NCI-H1694 treated with DMSO at 0.1 percent for 48 hours (cell line): ENCODE measurements at regions not wholly inside any gene's neighbourhood (a gene's known extent, or its start where the extent isn't known, plus 50 kb on each side); places are given as distances from the start of the nearest gene placed in this dataset.
A peak's percentile ranks its signal among the peaks of the same experiment; 100 is the strongest.

ENCODE experiments used
- DNase-seq: peaks from one replicate; lab custom pipeline; 2025; lab: John Stamatoyannopoulos, UW

DNA sequence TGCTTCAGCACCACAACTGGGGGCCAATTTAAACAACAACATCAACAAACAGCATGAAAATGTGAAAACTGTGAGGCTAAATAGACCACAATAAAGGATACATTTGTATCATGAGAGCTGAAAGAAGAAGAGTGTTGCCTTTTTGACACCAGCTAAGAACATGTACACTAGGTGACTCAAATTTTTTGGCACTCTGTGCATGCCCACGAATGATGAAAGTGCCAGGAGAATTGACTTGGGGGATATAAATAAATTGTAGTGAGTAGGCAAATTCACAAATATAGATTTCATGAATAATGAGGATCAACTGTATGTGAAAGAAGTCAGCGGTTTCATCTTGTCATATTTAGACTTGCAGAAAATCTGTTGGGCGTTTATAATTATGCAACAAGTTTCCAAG lies 1388.0 kb upstream of the LRRTM1 start:
- no peak for DNase-seq

DNA sequence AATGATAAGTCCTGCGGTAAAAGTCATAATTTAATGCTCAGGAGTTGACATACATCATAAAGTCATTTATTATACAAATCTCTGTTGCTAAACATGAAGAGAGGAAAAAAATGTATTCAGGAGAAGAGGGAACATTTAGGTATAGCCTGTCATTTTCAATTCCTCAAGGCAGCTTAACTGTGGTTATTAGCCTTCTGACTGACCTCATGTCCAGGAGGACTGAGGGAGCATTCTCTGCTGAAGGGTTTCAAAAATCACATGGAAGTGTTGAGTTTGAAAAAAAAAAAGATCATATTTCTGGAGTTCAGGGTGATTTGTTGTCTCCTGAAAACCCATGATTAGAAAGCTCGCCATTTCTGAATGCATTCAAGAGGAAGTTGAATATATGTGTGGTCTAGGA lies 1371.1 kb upstream of the LRRTM1 start:
- no peak for DNase-seq

DNA sequence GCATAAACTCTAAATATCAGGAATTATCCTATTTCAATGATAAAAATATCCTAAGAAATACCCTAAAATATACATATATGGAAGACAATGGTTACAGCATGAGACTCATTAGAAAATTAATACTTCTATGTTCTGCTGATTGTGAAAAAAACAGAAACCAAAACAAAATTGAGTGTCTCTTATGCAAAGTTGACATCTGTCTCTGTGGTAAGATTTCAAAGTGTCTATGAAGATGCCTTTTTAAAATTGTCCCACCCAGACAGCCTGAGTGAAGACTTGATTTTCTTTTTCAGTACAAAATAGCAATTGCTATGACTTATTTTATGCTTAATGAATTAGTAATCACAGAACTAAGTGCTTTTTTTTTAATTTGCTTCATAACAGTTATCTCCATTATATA lies 1368.4 kb upstream of the LRRTM1 start:
- no peak for DNase-seq

DNA sequence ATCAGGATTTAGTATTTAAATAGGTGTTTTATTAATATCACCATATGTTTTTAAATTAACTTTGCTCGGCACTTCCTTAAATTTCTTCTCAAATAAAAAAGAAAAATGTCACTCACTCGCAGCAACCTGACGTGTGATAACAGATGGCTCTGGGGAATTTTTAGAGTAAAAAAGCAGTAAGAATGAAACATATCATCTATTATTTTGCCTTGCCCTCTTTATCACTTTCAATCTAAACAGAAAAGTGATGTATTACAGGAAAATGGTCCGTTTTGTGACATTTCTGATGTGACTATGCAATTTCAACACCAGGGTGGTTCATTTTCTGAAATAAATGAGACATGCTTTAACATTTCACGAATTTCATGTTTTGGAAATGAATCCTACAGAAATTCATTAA lies 1368.0 kb upstream of the LRRTM1 start:
- no peak for DNase-seq

DNA sequence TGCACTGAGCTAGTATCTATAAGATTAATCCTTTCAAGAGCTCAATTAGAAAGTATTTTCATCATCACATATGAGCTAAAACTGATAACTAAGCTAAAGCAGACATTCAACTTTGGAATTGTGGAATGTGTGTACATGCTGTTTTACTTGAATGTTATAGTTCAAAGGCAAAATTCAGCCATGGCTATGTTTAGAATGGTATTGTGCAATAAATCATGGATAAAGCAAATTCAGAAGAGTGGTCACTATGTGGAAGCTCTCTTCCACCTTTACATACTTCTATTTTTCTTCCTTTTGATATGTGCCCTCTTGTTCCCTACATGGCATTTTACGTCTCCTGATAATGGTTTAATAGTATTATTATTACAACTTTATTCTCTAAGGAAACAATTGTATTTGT lies 1366.3 kb upstream of the LRRTM1 start:
- DNase-seq = no peak

DNA sequence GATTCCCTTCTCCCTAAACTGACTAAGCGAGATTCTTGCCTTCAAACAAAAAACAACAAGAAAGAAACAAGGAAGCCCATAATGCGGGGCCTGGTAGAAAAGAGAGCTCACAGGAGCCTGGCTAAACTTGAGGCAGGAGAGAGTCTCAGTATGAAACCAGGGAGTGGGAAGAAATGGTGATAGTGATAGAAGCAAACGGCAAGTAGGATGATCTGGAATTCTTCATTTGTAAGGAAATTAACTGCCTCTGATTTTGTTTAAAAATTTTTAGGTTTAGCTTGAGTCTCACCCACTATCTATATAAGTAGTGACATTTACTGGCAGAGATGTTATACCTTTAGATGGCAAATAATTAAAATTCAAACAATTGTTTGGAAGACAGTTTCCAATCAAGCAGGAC lies 1356.5 kb upstream of the LRRTM1 start:
- no peak for DNase-seq

DNA sequence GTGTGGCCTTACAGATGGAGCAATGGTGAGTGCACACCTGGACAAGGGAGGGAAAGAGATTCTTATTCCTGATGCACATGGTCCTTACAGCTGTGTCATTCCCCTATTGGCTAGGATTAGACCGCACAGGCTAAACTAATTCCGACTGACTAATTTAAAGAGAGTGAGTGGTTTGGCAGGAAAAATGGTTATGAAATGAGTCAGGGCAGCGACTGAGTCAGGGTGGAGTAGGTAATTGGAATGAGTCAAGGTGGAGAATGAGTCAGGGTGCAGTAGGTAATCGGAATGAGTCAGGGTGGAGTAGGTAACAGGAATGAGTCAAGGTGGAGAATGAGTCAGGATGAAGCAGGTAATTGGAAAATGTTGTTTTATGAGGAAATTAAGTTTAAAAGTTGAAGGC lies 1353.7 kb upstream of the LRRTM1 start:
- DNase-seq = no peak

DNA sequence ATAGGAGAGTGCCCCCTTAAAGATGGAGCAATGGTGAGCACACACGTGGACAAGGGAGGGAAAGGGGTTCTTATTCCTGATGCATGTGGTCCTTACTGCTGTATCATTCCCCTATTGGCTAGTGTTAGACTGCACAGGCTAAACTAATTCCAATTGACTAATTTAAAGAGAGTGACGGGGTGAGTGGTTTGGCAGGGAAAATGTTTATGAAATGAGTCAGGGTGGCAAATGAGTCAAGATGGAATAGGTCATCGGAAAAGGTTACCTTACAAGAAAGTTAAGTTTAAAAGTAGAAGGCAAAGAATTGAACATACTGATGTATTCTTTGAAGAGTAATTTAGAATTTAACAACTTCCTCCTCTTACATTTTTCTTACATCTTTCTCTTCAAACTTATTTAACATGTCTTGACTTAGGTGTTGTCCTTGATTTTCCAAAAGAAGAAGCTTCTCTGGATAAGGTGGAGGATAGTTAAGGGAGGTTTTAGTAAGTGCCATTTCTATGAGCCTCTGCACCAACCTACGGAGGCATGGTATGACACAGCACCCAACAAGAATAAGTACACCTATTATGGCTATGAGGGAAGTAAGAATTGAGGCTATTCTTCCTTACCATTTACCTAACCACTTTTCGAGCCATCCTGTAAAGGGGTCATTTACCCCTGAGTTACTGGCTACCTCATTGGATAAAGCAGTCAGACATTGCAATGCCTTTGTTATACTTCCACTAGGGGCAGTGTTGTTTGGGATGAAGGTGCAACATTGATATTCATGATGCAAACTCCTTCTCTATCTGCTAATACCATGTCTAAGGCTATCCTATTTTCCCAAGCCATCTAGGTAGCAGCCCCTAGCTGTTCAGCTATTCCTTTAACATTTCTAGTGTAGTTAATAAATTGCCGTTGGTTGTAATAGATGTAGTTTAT lies 1345.8 kb upstream of the LRRTM1 start:
- DNase-seq = no peak

DNA sequence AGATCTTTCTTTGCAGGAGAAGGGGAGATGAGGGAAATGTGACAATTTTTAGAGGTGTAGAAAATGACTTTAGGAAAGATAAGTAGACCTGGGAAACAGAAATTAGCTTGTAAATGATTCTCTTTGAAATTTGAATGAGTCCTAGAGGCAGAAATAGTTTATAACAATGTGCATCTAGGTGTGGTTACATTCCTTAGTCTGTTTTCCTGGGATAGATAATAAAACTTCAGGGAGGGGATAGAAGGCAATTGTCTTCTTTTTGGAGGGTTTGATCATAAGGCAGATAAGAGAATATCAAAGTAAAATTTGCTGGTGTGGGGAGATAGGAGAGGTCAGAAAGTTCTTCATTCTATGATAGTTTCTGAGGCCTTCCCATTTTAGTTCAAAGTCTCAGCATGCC lies 1344.3 kb upstream of the LRRTM1 start:
- no peak for DNase-seq

DNA sequence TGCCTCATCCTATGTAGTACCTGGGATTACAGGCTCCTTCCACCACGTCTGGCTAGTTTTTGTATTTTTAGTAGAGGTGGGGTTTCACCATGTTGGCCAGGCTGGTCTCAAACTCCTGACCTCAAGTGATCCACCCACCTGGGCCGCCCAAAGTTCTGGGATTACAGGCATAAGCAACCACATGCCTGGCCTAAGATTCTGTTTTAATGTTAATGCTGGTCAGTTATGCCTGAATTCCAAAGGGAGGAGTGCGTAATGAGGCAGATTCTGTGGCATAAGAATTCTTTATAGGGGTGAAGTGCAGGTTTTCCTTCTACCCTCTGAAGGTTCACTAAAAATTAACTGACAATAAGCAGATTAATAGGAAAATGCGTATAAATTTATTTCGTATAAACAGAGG lies 1343.8 kb upstream of the LRRTM1 start:
- no peak for DNase-seq

DNA sequence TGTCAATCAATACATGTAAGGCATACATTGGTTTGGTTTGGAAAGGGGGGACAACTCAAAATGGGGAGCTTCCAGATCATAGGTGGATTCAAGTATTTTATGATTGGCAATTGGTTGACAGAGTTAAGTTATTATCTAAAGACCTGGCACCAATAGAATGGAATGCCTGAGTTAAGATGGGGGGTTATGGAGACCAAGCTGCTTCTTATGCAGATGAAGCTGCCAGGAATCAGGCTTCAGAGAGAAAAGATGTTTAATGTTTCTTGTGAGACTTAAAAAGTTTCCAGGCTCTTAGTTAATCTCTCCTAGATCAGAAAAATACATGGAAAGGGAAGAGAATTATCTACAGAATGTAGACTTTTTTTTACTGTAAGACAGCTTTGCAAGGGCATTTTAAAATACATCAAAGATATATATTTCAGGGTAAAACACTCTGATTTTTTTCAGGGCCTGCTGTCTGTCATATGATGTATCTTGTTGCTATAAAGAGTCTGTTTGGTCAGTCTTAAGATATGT lies 1343.2 kb upstream of the LRRTM1 start:
- DNase-seq = no peak

DNA sequence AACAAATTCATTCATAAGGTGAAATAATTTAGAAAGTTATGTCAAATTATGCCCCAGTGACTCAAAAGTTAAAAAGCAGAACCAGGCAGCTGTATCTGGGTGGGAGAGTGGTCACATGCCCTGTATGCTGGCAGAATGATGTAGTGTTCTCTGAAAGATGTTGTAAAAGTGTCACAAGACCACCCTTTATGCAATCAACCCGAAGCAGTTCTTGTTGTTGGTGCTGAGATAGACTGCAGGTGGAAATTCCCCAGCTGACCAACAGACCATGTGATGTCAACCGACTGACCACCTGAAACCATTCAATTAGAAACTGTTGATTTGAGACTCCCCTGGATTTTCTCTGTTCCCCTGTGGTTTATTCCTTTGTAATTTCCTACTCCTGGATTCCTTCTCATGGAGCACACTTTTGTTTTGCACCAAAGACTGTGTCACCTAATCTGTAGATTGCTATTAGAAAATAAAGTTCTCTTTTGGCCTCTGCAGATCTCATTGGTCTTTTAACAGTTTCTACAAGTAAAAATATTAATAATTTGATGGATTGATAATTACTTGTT lies 1341.3 kb upstream of the LRRTM1 start:
- no peak for DNase-seq

DNA sequence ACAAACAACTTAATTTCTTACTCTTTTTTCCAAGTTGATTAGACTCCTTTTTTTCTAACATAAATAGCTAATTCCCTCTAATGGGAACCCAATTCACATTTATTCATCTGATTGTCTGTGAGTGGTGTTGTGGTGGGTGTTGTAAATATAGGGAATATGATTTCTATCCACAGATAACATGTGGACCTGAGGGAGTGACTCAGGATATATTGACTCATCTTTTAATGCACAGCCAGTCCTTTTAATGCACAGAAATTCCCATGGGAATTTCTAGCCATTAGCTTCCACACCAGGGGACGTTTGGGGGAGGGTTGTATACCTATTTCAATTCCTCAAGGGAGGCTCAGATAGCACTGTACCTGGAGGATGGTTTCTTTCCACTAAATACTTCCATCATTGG lies 1339.6 kb upstream of the LRRTM1 start:
- DNase-seq = no peak

DNA sequence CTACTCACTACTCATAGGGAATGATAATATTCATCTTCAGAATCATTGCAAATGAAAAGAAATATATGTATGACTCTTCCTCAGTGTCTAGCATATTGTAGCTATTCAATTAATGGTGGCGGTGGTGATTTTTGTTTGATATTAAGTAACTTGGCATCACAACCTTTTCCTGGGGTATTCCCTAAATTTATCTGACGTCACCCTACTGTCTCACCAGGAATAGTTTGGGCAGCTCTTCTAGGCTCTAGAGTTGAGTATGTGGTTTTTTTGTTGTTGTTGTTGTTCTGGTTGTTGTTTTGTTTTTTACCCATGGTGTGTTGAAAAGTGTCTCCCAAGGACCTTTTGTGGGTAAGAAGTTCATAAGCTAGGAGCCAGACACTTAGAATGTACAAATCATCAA lies 1320.3 kb upstream of the LRRTM1 start:
- no peak for DNase-seq

DNA sequence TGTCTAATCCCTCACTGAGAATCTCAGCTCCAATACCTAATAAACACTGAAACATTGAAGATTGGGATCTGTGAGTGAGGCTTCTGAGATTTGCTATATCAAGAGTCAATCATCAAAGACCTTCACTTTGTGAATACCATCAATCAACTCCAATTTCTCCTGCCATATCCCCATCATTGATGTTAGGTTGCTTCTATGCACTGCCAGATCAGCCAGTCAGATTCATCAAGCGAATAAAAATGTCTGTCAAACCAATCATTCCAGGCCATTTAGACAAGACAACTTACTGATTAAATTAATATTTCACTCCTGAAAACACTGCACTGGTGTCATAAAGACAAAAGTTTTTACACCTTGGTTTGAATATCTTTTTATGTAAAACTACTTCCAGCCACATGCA lies 1295.5 kb upstream of the LRRTM1 start:
- DNase-seq = no peak

DNA sequence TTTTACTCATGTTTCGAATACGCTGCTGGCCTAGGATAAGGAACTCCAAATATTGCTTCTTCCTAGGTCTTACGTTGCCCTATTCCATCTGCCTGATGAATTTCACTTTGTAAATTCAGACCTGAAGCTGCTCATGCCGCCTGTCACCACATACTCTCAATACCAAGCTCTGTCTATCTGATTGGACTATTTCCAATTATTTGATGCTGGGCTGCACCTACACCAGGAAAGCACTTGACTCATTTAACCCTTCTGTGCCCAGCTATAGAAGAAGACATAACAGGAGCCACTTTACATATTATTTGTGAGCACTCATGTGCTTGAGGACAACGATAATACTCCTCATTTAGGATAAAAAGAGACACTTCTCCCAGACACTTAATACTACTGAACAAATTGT lies 1293.9 kb upstream of the LRRTM1 start:
- peak; percentile 16 for DNase-seq

DNA sequence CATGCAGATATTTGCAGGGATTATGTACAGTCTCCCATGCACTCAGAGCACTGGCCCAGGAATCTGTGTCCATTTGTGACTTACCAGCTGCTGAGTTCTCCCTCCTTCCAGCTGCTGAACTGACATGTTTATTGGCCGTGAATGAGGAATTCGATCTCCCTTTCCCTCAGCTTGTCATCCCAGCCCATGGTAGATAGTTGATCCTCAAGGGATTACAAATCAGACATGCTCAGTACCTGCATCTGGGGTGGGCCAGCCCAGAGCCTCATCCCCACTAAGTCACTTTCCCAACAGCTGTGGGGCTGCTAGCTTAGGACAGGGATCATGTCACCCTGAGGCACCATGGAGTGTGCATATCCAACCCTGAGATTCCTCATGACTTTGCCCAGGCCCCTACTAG lies 1284.9 kb upstream of the LRRTM1 start:
- no peak for DNase-seq

DNA sequence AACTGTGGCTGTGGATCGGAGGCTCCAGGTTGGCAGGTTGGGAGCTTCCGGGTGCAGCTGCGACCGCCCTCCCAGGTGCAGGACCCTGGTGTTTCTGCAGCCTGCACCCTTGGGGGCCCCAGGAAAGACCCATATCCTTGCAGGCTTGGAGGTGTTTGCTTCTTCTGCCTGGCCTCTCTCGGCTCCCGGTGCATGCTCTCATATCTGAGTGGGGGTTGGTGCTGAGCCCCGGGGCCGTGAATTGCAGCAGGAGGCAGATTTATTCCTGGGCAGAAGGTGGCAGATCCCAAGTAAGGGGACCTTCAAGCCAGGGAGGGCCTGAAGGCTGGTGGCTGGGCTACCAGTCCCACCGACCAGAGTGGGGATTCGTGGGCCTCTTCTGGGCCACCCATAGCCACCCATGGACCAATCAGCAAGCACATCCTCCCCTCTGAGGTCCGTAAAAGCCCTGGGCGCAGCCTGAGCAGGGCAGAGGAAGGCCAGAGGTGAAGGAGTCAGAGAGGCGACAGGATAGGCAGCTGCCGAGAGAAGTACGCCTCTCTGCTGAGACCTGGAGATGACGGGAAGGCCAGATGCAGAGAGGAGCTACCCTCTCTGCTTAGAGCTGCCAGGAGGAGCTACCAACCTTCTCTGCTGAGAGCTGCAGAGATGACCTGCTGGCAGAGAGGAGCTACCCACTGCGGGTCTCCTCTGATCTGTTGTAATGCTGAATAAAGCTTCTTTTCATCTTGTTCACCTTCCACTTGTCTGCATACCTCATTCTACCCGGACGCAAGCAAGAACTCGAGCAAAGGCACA lies 1279.0 kb upstream of the LRRTM1 start:
- no peak for DNase-seq

DNA sequence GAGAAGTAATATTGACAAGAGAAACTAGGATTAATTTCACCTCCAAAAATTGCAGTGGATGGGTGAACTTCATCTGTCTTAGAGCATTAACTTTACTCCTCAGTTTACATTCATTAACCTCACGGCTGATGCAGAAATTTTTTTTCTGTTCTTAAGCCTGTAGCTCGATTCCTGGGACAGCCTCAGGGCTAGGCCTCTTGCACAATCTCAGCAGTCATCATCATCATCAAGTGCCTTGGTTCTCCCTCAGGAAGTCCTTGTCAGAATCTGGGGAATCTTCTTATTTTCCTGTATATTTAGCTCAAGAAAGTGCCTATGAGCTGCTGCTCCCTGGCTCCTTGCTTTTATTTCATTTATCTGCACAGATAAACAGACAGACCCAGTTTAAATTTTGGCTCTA lies 1272.2 kb upstream of the LRRTM1 start:
- no peak for DNase-seq

DNA sequence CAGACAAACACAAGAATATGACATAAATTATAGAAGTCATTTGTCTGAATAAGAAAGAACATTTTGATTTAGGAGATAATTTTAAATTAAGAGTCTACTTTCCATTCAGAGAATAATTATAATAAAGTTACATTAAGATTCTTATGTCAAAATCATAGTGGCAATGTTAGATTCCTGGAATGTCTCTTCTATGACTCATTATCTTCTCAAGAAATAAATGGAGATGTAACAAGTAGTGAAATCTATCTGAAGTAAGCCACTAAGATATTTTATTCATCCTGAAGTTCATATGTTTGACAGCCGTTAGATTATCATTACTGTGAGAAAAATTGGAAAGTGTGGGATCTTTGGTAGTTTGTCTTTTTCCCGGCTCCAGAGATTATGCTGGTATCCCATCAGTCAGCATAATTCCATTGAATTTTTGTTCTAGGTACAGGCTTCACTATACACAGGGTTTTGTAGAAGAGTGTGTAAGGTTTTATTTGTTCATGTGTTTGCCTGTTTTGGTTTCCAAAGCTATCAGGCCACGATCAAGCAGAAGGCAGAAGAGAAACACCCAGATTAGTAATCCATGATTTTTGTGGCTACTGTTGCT lies 1246.6 kb upstream of the LRRTM1 start:
- DNase-seq = no peak

DNA sequence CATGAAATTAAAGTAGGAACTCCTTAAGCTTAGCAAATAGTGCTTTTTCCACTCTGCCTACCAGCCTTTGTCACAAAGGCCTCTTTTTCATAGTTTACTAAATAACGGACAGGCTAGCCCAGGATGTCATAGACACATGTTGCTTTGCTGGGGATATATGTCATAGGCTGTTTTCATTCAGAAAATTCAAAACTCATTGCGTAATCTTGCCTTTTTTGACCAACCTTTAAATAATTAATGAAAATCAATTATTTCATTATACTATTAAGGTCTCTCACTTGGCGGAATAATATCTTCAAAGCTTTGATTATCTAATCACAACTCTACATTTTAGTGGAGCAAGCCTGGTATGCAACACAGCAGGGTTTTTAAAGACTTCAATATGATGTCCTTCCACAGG lies 1245.7 kb upstream of the LRRTM1 start:
- DNase-seq = no peak

DNA sequence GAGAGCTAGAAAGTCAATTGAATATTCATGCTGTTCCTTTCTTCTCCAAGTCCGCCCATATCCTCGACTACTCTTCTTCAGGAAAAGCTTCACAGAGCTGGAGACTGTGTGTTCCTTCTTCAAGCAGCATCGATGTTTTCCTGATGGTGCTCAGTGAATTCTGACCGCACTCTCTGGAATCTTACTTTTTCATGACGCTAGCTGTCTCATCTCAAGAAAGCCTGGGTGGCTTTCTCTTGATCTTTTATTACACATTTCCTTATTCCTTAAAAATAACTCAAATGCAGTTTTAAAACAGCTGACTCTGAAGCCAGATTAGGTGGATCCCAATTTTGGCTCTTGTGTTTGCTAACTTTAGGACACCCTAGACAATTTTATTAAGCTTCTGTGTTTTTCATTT lies 1245.1 kb upstream of the LRRTM1 start:
- DNase-seq = no peak
